SK-N-SH treated with all-trans-retinoic acid at 6 μM for 48 hours (cell line): ENCODE measurements at regions not wholly inside any gene's neighbourhood (a gene's known extent, or its start where the extent isn't known, plus 50 kb on each side); places are given as distances from the start of the nearest gene placed in this dataset.

ENCODE experiments used
- ATAC-seq: fragments of 200-7000 bp; cut with Tn5 transposase; 3 replicates; pipeline ENCODE4 v1.9.1; 2020; ENCODE audit warnings: mild to moderate bottlenecking, moderate library complexity
- ARNTL ChIP-seq: fragments of 450-650 bp; formaldehyde crosslinking; IDR thresholded peaks from 2 replicates; pipeline ENCODE4 v1.5.0; 2020; ENCODE audit warnings: low read depth, mild to moderate bottlenecking, moderate library complexity, borderline replicate concordance
- CSDC2 ChIP-seq: fragments of 250-450 bp; sonication (Bioruptor Pico); IDR thresholded peaks from 2 replicates; pipeline ENCODE4 v1.5.0; 2020; ENCODE audit warnings: mild to moderate bottlenecking, moderate library complexity
- ESRRG ChIP-seq: fragments of 250-450 bp; sonication (Bioruptor Pico); IDR thresholded peaks from 2 replicates; pipeline ENCODE4 v1.6.1; 2021; ENCODE audit warnings: mild to moderate bottlenecking
- GLIS3 ChIP-seq: fragments of 250-450 bp; sonication (Bioruptor Pico); IDR thresholded peaks from 2 replicates; pipeline ENCODE4 v1.5.0; 2020; ENCODE audit warnings: mild to moderate bottlenecking, moderate library complexity
- ISL1 ChIP-seq: fragments of 250-450 bp; sonication (Bioruptor Pico); IDR thresholded peaks from 2 replicates; pipeline ENCODE4 v2.1.2; 2022; ENCODE audit warnings: mild to moderate bottlenecking, moderate library complexity
- OSR1 ChIP-seq: fragments of 250-450 bp; sonication (Bioruptor Pico); IDR thresholded peaks from 2 replicates; pipeline ENCODE4 v1.8.0; 2022; ENCODE audit warnings: moderate library complexity, mild to moderate bottlenecking, inconsistent platforms
- PATZ1 ChIP-seq: fragments of 250-450 bp; sonication (Bioruptor Pico); IDR thresholded peaks from 2 replicates; pipeline ENCODE4 v1.8.0; 2020; ENCODE audit warnings: mild to moderate bottlenecking, moderate library complexity, borderline replicate concordance
- PPARA ChIP-seq: fragments of 250-450 bp; sonication (Bioruptor Pico); IDR thresholded peaks from 2 replicates; pipeline ENCODE4 v1.5.0; 2020; ENCODE audit warnings: mild to moderate bottlenecking, borderline replicate concordance
- SNAI2 ChIP-seq: fragments of 250-450 bp; sonication (Bioruptor Pico); IDR thresholded peaks from 2 replicates; pipeline ENCODE4 v1.5.0; 2020; ENCODE audit warnings: mild to moderate bottlenecking, moderate library complexity
- TCF4 ChIP-seq: fragments of 250-450 bp; sonication (Bioruptor Pico); IDR thresholded peaks from 2 replicates; pipeline ENCODE4 v1.8.0; 2021; ENCODE audit warnings: mild to moderate bottlenecking, moderate library complexity, borderline replicate concordance
- TOX ChIP-seq: fragments of 250-450 bp; sonication (Bioruptor Pico); IDR thresholded peaks from 2 replicates; pipeline ENCODE4 v1.8.0; 2021; ENCODE audit warnings: mild to moderate bottlenecking, moderate library complexity, borderline replicate concordance
- TSHZ2 ChIP-seq: fragments of 250-450 bp; sonication (Bioruptor Pico); IDR thresholded peaks from 2 replicates; pipeline ENCODE4 v1.5.0; 2020; ENCODE audit warnings: mild to moderate bottlenecking, moderate library complexity
- ZC3H10 ChIP-seq: fragments of 250-450 bp; sonication (Bioruptor Pico); IDR thresholded peaks from 2 replicates; pipeline ENCODE4 v1.5.1; 2021; ENCODE audit warnings: mild to moderate bottlenecking, moderate library complexity
- ZFP3 ChIP-seq: fragments of 250-450 bp; sonication (Bioruptor Pico); IDR thresholded peaks from 2 replicates; pipeline ENCODE4 v1.5.0; 2020; ENCODE audit warnings: mild to moderate bottlenecking, moderate library complexity
- ZFP30 ChIP-seq: fragments of 450-650 bp; formaldehyde crosslinking; IDR thresholded peaks from 2 replicates; pipeline ENCODE4 v1.5.0; 2022; ENCODE audit warnings: mild to moderate bottlenecking, moderate library complexity
- ZNF565 ChIP-seq: fragments of 450-650 bp; formaldehyde crosslinking; conservative IDR thresholded peaks from 2 replicates; pipeline ENCODE4 v1.5.0; 2020; ENCODE audit warnings: low read depth, mild to moderate bottlenecking, moderate library complexity
- ZNF70 ChIP-seq: fragments of 450-650 bp; formaldehyde crosslinking; IDR thresholded peaks from 2 replicates; pipeline ENCODE4 v1.5.0; 2020; ENCODE audit warnings: mild to moderate bottlenecking, moderate library complexity
- TF ChIP-seq, protein P1 (sequence below): fragments of 250-450 bp; sonication (Bioruptor Pico); IDR thresholded peaks from 2 replicates; pipeline ENCODE4 v1.5.1; 2021; ENCODE audit warnings: mild to moderate bottlenecking, moderate library complexity
- TF ChIP-seq, protein P2 (sequence below): fragments of 250-450 bp; sonication (Bioruptor Pico); IDR thresholded peaks from 2 replicates; pipeline ENCODE4 v1.8.0; 2021; ENCODE audit warnings: low read depth, mild to moderate bottlenecking, moderate library complexity, borderline replicate concordance
- TF ChIP-seq, protein P3 (sequence below): fragments of 250-450 bp; sonication (Bioruptor Pico); IDR thresholded peaks from 2 replicates; pipeline ENCODE4 v1.5.1; 2020; ENCODE audit warnings: low read depth, mild to moderate bottlenecking, moderate library complexity

DNA sequence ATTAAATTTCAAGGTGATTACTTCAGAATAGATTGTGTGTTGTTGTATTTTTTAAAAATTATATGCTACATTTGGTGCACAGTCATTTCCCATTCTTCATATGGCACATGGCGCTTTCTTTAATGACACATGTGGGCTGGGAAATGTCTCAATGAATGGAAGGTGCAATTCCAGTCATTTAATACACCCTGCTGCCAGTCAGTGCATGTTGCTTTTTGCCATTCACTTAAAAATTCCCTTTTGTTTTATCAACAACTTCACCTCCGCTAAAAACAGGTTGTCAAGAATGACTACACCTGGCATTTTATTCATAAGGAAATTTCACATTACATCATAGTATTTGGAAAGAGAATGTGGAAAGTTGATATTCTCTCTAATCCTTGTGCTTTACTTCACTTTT lies 716.4 kb upstream of the ADAMTS5 start:
- ATAC-seq = no peak
- TF ChIP-seq TCF4 (CRISPR knock-in tag) (no peak), TSHZ2 (CRISPR knock-in tag) (no peak), ESRRG (CRISPR knock-in tag) (no peak), PATZ1 (CRISPR knock-in tag) (no peak), CSDC2 (CRISPR knock-in tag) (no peak), OSR1 (CRISPR knock-in tag) (no peak), ZC3H10 (CRISPR knock-in tag) (no peak), ISL1 (CRISPR knock-in tag) (no peak), ZNF70 (CRISPR knock-in tag) (no peak), GLIS3 (no peak), TOX (CRISPR knock-in tag) (no peak), SNAI2 (CRISPR knock-in tag) (no peak)
- TF ChIP-seq, protein P1, sequence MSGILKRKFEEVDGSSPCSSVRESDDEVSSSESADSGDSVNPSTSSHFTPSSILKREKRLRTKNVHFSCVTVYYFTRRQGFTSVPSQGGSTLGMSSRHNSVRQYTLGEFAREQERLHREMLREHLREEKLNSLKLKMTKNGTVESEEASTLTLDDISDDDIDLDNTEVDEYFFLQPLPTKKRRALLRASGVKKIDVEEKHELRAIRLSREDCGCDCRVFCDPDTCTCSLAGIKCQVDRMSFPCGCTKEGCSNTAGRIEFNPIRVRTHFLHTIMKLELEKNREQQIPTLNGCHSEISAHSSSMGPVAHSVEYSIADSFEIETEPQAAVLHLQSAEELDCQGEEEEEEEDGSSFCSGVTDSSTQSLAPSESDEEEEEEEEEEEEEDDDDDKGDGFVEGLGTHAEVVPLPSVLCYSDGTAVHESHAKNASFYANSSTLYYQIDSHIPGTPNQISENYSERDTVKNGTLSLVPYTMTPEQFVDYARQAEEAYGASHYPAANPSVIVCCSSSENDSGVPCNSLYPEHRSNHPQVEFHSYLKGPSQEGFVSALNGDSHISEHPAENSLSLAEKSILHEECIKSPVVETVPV (CRISPR knock-in tag) = no peak
- TF ChIP-seq, protein P2, sequence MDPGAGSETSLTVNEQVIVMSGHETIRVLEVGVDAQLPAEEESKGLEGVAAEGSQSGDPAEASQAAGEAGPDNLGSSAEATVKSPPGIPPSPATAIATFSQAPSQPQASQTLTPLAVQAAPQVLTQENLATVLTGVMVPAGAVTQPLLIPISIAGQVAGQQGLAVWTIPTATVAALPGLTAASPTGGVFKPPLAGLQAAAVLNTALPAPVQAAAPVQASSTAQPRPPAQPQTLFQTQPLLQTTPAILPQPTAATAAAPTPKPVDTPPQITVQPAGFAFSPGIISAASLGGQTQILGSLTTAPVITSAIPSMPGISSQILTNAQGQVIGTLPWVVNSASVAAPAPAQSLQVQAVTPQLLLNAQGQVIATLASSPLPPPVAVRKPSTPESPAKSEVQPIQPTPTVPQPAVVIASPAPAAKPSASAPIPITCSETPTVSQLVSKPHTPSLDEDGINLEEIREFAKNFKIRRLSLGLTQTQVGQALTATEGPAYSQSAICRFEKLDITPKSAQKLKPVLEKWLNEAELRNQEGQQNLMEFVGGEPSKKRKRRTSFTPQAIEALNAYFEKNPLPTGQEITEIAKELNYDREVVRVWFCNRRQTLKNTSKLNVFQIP (CRISPR knock-in tag) = no peak

DNA sequence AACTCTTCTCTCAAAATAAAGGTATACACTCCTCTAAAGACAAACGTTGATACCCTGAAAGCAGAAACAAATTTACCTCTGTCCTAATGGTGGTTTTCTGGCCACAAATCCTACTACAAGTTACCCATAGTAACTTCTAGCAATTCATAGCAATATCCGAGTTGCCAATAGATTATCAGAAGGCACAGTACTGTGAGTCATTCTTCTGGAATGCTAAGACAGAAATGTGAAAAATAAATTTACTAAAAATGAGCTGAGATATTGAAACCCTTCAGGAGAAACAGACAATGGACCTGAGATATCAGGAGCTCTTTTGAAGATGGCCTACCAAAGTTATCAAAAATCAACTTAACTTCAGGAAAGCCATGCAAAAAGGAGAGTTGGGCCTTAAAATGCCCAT lies 715.0 kb upstream of the ADAMTS5 start:
- TF ChIP-seq, protein P3, sequence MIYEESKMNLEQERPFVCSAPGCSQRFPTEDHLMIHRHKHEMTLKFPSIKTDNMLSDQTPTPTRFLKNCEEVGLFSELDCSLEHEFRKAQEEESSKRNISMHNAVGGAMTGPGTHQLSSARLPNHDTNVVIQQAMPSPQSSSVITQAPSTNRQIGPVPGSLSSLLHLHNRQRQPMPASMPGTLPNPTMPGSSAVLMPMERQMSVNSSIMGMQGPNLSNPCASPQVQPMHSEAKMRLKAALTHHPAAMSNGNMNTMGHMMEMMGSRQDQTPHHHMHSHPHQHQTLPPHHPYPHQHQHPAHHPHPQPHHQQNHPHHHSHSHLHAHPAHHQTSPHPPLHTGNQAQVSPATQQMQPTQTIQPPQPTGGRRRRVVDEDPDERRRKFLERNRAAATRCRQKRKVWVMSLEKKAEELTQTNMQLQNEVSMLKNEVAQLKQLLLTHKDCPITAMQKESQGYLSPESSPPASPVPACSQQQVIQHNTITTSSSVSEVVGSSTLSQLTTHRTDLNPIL (CRISPR knock-in tag) = no peak
- TF ChIP-seq ZNF565 (CRISPR knock-in tag) = no peak
- TF ChIP-seq SNAI2 (CRISPR knock-in tag) = no peak
- no peak for TF ChIP-seq TOX (CRISPR knock-in tag)
- no peak for TF ChIP-seq OSR1 (CRISPR knock-in tag)
- TF ChIP-seq, protein P2 (CRISPR knock-in tag) = no peak
- no peak for ATAC-seq

- ATAC-seq = no peak; the same call in 2 of the 3 replicates
- no peak for TF ChIP-seq ZFP3 (CRISPR knock-in tag)
- TF ChIP-seq, protein P2 (CRISPR knock-in tag) = no peak
- TF ChIP-seq ZFP30 (CRISPR knock-in tag) = no peak
- no peak for TF ChIP-seq SNAI2 (CRISPR knock-in tag)
- no peak for TF ChIP-seq ARNTL (CRISPR knock-in tag)
- TF ChIP-seq, protein P3 (CRISPR knock-in tag) = no peak
- no peak for TF ChIP-seq ZNF565 (CRISPR knock-in tag)
- TF ChIP-seq PPARA = no peak
- TF ChIP-seq, protein P1 (CRISPR knock-in tag) = no peak
Measured at GRCh38 chr21:27681038-27681437, 714.1 kb upstream of the ADAMTS5 start.
